HEK293 (cell line): ENCODE measurements at regions not wholly inside any gene's neighbourhood (a gene's known extent, or its start where the extent isn't known, plus 50 kb on each side); places are given as distances from the start of the nearest gene placed in this dataset.
A peak's percentile ranks its signal among the peaks of the same experiment; 100 is the strongest.

Source experiments
- CTCF ChIA-PET: fragments of 350-600 bp; formaldehyde crosslinking; extraction: SDS; loops from one replicate; lab custom pipeline; 2021; ENCODE audit warnings: antibody characterized with exemption; lab: Yijun Ruan, JAX
- POLR2A ChIA-PET: fragments of 300-600 bp; formaldehyde crosslinking; extraction: SDS; loops from one replicate; lab custom pipeline; 2020; ENCODE audit warnings: antibody characterized with exemption, inconsistent platforms; lab: Yijun Ruan, JAX
- H3K27ac ChIP-seq: fragments of 200-500 bp; sonication (Bioruptor generic); 2 replicates; pipeline ENCODE4 v1.5.1; 2014; ENCODE audit warnings: low read depth, low read length, control low read depth, inconsistent platforms; ENCODE audit errors: extremely low read depth
- H3K36me3 ChIP-seq, 2 experiments: fragments of 200-500 bp in 1 of 2; sonication (Bioruptor generic) in 1 of 2; 1 replicate in 1 of 2; 2 replicates in 1 of 2; pipeline ENCODE4 v1.5.1; 2014 to 2017; ENCODE audit warnings: inconsistent platforms in 2 of 2, low read length in 2 of 2; ENCODE audit not compliant: control insufficient read depth in 2 of 2, insufficient read depth in 1 of 2
- H3K4me1 ChIP-seq: fragments of 200-500 bp; sonication (Bioruptor generic); 2 replicates; pipeline ENCODE4 v1.5.1; 2014; ENCODE audit warnings: mild to moderate bottlenecking, low read length, inconsistent platforms; ENCODE audit not compliant: control insufficient read depth, insufficient read depth
- H3K4me3 ChIP-seq: 2 replicates; pipeline ENCODE4 v1.5.1; 2011; ENCODE audit warnings: low read depth, mild to moderate bottlenecking, control low read depth, low read length, moderate library complexity
- H3K9me3 ChIP-seq: fragments of 200-500 bp; sonication (Bioruptor generic); 2 replicates; pipeline ENCODE4 v1.5.1; 2014; ENCODE audit warnings: low read depth, low read length, inconsistent platforms; ENCODE audit not compliant: control insufficient read depth, insufficient read depth
- BCL11A ChIP-seq: fragments of 450-650 bp; formaldehyde crosslinking; IDR thresholded peaks from 2 replicates; pipeline ENCODE4 v1.5.1; 2016; ENCODE audit warnings: low read depth, missing biosample characterization, missing genetic modification characterization
- HOXD13 ChIP-seq: sonication (generic); formaldehyde crosslinking; IDR thresholded peaks from 2 replicates; pipeline ENCODE4 v1.8.0; 2022; ENCODE audit warnings: missing genetic modification reagents, borderline replicate concordance
- KLF1 ChIP-seq: fragments of 450-650 bp; formaldehyde crosslinking; IDR thresholded peaks from 2 replicates; pipeline ENCODE4 v1.5.1; 2016; ENCODE audit warnings: missing biosample characterization, missing genetic modification characterization
- OSR2 ChIP-seq: fragments of 450-650 bp; formaldehyde crosslinking; IDR thresholded peaks from 2 replicates; pipeline ENCODE4 v1.5.1; 2016; ENCODE audit warnings: missing biosample characterization, missing genetic modification characterization
- SCRT1 ChIP-seq: fragments of 450-650 bp; formaldehyde crosslinking; IDR thresholded peaks from 2 replicates; pipeline ENCODE4 v1.5.1; 2016; ENCODE audit warnings: missing biosample characterization, missing genetic modification characterization, borderline replicate concordance
- ZFP3 ChIP-seq: fragments of 450-650 bp; formaldehyde crosslinking; IDR thresholded peaks from 2 replicates; pipeline ENCODE4 v1.5.1; 2016; ENCODE audit warnings: low read depth, missing biosample characterization, missing genetic modification characterization
- ZNF10 ChIP-seq: fragments of 450-650 bp; formaldehyde crosslinking; IDR thresholded peaks from 2 replicates; pipeline ENCODE4 v1.5.1; 2017; ENCODE audit warnings: missing biosample characterization, missing genetic modification characterization
- ZNF155 ChIP-seq: fragments of 450-650 bp; formaldehyde crosslinking; IDR thresholded peaks from 2 replicates; pipeline ENCODE4 v1.5.1; 2016; ENCODE audit warnings: missing biosample characterization, missing genetic modification characterization
- ZNF157 ChIP-seq: fragments of 450-650 bp; formaldehyde crosslinking; IDR thresholded peaks from 2 replicates; pipeline ENCODE4 v1.5.1; 2016; ENCODE audit warnings: missing biosample characterization, missing genetic modification characterization
- ZNF223 ChIP-seq: fragments of 450-650 bp; formaldehyde crosslinking; IDR thresholded peaks from 2 replicates; pipeline ENCODE4 v1.5.1; 2016; ENCODE audit warnings: missing biosample characterization, missing genetic modification characterization
- ZNF274 ChIP-seq, 2 experiments: fragments of 200-500 bp in 1 of 2; fragments of 450-650 bp in 1 of 2; sonication (Bioruptor generic) in 1 of 2; formaldehyde crosslinking in 1 of 2; IDR thresholded peaks; 2 replicates each; pipeline versions ENCODE4 v1.5.1 to v1.6.1; 2014 to 2016; ENCODE audit warnings: borderline replicate concordance in 1 of 2, inconsistent platforms in 1 of 2, low read length in 1 of 2, missing biosample characterization in 1 of 2, missing genetic modification characterization in 1 of 2
- ZNF324 ChIP-seq: fragments of 450-650 bp; formaldehyde crosslinking; IDR thresholded peaks from 2 replicates; pipeline ENCODE4 v1.5.1; 2016; ENCODE audit warnings: missing biosample characterization, missing genetic modification characterization
- ZNF391 ChIP-seq: fragments of 450-650 bp; formaldehyde crosslinking; IDR thresholded peaks from 2 replicates; pipeline ENCODE4 v1.5.1; 2016; ENCODE audit warnings: low read depth, missing biosample characterization, missing genetic modification characterization, borderline replicate concordance
- ZNF426 ChIP-seq: fragments of 450-650 bp; formaldehyde crosslinking; IDR thresholded peaks from 2 replicates; pipeline ENCODE4 v1.5.1; 2017; ENCODE audit warnings: missing biosample characterization, missing genetic modification characterization, mild to moderate bottlenecking, inconsistent platforms, moderate library complexity
- ZNF624 ChIP-seq: fragments of 450-650 bp; formaldehyde crosslinking; IDR thresholded peaks from 2 replicates; pipeline ENCODE4 v1.5.1; 2017; ENCODE audit warnings: missing biosample characterization, missing genetic modification characterization
- ZNF654 ChIP-seq: fragments of 450-650 bp; formaldehyde crosslinking; IDR thresholded peaks from 2 replicates; pipeline ENCODE4 v1.5.1; 2016; ENCODE audit warnings: low read depth, missing biosample characterization, missing genetic modification characterization
- ZNF664 ChIP-seq: fragments of 450-650 bp; formaldehyde crosslinking; IDR thresholded peaks from 2 replicates; pipeline ENCODE4 v1.5.1; 2016; ENCODE audit warnings: missing biosample characterization, missing genetic modification characterization
- ZNF670 ChIP-seq: fragments of 450-650 bp; formaldehyde crosslinking; IDR thresholded peaks from 2 replicates; pipeline ENCODE4 v1.5.1; 2016; ENCODE audit warnings: missing biosample characterization, missing genetic modification characterization, low read depth
- ZNF791 ChIP-seq: fragments of 450-650 bp; formaldehyde crosslinking; IDR thresholded peaks from 2 replicates; pipeline ENCODE4 v1.5.1; 2016; ENCODE audit warnings: missing biosample characterization, missing genetic modification characterization
- ZSCAN23 ChIP-seq: fragments of 450-650 bp; formaldehyde crosslinking; IDR thresholded peaks from 2 replicates; pipeline ENCODE4 v1.5.1; 2016; ENCODE audit warnings: missing biosample characterization, missing genetic modification characterization
- TF ChIP-seq, protein P1 (sequence below): fragments of 450-650 bp; formaldehyde crosslinking; IDR thresholded peaks from 2 replicates; pipeline ENCODE4 v1.5.1; 2016; ENCODE audit warnings: missing biosample characterization, missing genetic modification characterization
- TF ChIP-seq, protein P2 (sequence below): fragments of 450-650 bp; formaldehyde crosslinking; IDR thresholded peaks from 2 replicates; pipeline ENCODE4 v1.5.0; 2017; ENCODE audit warnings: missing biosample characterization, missing genetic modification characterization, borderline replicate concordance
- TF ChIP-seq, protein P3 (sequence below): fragments of 450-650 bp; formaldehyde crosslinking; IDR thresholded peaks from 2 replicates; pipeline ENCODE4 v1.5.1; 2016; ENCODE audit warnings: missing biosample characterization, missing genetic modification characterization
- TF ChIP-seq, protein P4 (sequence below): fragments of 450-650 bp; formaldehyde crosslinking; IDR thresholded peaks from 2 replicates; pipeline ENCODE4 v1.5.1; 2016; ENCODE audit warnings: missing biosample characterization, missing genetic modification characterization, borderline replicate concordance
- TF ChIP-seq, protein P5 (sequence below): fragments of 450-650 bp; formaldehyde crosslinking; IDR thresholded peaks from 2 replicates; pipeline ENCODE4 v1.5.1; 2016; ENCODE audit warnings: missing biosample characterization, missing genetic modification characterization, borderline replicate concordance
- TF ChIP-seq, protein P6 (sequence below): fragments of 450-650 bp; formaldehyde crosslinking; IDR thresholded peaks from 2 replicates; pipeline ENCODE4 v1.5.1; 2016; ENCODE audit warnings: missing biosample characterization, missing genetic modification characterization, low read depth

DNA sequence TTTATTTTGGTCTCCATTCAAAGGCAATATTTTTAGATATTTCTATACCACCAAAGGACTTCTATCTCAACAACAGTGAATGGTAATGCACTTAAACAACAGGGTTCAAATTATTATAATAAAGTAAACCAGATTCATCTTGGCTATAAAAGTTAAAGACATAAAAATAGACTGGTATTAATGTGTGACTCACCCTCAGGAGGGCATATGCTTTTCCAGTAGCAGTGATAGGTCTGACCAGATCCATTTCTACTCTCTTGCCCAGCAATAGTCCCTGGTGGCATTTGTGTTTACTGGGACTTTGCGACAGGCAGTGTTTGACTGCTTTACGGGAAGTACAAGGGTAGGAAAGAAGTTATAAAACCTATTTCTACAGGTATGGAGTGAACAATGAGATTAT lies 353.2 kb upstream of the ATP2B1 start:
- POLR2A ChIA-PET, result no interaction called here

DNA sequence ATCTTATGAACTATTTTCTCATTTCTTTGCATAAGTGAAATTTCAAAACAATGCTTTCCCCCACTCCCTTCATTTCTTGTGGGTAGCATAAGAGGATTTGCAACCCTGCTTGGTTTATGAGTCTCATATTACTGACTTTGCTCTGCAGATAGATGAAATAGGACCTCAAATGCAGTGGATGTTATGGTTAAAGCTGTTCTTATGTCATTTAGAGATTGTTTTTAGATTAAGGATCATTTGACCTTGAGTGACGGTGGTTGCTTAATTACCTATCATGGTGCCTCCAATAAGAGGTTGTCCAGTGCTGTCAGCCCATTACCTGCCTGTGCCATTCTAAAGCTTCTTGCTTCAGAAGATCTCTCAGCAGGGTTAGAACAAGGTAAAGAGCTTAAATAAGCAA lies 351.4 kb upstream of the ATP2B1 start:
- ChIA-PET POLR2A (interaction anchor here (0.7 kb wide), 1 partner anchor 88 kb away, joined by 5 read pairs; no protein-coding TSS in a partner anchor), CTCF (no interaction called here)
- Histone ChIP-seq H3K4me3 (no peak overlapping the region), H3K4me1 (peaks cover 2% of the 10 kb centered on the region; the same call in 1 of the 2 replicates), H3K9me3 (no peaks in the 10 kb centered on the region), H3K27ac (no peak overlapping the region), H3K36me3 (no peaks in the 10 kb centered on the region)
- TF ChIP-seq OSR2 (tag by site-specific recombination) (peak; percentile 75), ZNF157 (tag by site-specific recombination) (no peak), ZNF654 (tag by site-specific recombination) (peak; percentile 8; the same call in 1 of the 2 replicates), ZFP3 (tag by site-specific recombination) (no peak), HOXD13 (CRISPR knock-in tag) (no peak), ZNF664 (tag by site-specific recombination) (no peak), ZNF223 (tag by site-specific recombination) (no peak), KLF1 (tag by site-specific recombination) (no peak), SCRT1 (tag by site-specific recombination) (no peak)
- TF ChIP-seq, protein P1, sequence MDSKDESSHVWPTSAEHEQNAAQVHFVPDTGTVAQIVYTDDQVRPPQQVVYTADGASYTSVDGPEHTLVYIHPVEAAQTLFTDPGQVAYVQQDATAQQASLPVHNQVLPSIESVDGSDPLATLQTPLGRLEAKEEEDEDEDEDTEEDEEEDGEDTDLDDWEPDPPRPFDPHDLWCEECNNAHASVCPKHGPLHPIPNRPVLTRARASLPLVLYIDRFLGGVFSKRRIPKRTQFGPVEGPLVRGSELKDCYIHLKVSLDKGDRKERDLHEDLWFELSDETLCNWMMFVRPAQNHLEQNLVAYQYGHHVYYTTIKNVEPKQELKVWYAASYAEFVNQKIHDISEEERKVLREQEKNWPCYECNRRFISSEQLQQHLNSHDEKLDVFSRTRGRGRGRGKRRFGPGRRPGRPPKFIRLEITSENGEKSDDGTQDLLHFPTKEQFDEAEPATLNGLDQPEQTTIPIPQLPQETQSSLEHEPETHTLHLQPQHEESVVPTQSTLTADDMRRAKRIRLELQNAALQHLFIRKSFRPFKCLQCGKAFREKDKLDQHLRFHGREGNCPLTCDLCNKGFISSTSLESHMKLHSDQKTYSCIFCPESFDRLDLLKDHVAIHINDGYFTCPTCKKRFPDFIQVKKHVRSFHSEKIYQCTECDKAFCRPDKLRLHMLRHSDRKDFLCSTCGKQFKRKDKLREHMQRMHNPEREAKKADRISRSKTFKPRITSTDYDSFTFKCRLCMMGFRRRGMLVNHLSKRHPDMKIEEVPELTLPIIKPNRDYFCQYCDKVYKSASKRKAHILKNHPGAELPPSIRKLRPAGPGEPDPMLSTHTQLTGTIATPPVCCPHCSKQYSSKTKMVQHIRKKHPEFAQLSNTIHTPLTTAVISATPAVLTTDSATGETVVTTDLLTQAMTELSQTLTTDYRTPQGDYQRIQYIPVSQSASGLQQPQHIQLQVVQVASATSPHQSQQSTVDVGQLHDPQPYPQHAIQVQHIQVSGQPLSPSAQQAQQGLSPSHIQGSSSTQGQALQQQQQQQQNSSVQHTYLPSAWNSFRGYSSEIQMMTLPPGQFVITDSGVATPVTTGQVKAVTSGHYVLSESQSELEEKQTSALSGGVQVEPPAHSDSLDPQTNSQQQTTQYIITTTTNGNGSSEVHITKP (tag by site-specific recombination), result no peak
- TF ChIP-seq, protein P2, sequence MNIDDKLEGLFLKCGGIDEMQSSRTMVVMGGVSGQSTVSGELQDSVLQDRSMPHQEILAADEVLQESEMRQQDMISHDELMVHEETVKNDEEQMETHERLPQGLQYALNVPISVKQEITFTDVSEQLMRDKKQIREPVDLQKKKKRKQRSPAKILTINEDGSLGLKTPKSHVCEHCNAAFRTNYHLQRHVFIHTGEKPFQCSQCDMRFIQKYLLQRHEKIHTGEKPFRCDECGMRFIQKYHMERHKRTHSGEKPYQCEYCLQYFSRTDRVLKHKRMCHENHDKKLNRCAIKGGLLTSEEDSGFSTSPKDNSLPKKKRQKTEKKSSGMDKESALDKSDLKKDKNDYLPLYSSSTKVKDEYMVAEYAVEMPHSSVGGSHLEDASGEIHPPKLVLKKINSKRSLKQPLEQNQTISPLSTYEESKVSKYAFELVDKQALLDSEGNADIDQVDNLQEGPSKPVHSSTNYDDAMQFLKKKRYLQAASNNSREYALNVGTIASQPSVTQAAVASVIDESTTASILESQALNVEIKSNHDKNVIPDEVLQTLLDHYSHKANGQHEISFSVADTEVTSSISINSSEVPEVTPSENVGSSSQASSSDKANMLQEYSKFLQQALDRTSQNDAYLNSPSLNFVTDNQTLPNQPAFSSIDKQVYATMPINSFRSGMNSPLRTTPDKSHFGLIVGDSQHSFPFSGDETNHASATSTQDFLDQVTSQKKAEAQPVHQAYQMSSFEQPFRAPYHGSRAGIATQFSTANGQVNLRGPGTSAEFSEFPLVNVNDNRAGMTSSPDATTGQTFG (tag by site-specific recombination), result no peak
- TF ChIP-seq, protein P3, sequence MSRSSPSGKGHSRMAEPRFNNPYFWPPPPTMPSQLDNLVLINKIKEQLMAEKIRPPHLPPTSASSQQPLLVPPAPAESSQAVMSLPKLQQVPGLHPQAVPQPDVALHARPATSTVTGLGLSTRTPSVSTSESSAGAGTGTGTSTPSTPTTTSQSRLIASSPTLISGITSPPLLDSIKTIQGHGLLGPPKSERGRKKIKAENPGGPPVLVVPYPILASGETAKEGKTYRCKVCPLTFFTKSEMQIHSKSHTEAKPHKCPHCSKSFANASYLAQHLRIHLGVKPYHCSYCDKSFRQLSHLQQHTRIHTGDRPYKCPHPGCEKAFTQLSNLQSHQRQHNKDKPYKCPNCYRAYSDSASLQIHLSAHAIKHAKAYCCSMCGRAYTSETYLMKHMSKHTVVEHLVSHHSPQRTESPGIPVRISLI (tag by site-specific recombination), result no peak
- TF ChIP-seq, protein P4, sequence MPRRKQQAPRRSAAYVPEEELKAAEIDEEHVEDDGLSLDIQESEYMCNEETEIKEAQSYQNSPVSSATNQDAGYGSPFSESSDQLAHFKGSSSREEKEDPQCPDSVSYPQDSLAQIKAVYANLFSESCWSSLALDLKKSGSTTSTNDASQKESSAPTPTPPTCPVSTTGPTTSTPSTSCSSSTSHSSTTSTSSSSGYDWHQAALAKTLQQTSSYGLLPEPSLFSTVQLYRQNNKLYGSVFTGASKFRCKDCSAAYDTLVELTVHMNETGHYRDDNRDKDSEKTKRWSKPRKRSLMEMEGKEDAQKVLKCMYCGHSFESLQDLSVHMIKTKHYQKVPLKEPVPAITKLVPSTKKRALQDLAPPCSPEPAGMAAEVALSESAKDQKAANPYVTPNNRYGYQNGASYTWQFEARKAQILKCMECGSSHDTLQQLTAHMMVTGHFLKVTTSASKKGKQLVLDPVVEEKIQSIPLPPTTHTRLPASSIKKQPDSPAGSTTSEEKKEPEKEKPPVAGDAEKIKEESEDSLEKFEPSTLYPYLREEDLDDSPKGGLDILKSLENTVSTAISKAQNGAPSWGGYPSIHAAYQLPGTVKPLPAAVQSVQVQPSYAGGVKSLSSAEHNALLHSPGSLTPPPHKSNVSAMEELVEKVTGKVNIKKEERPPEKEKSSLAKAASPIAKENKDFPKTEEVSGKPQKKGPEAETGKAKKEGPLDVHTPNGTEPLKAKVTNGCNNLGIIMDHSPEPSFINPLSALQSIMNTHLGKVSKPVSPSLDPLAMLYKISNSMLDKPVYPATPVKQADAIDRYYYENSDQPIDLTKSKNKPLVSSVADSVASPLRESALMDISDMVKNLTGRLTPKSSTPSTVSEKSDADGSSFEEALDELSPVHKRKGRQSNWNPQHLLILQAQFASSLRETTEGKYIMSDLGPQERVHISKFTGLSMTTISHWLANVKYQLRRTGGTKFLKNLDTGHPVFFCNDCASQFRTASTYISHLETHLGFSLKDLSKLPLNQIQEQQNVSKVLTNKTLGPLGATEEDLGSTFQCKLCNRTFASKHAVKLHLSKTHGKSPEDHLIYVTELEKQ (tag by site-specific recombination), result peak; percentile 73; the same call in 1 of the 2 replicates
- TF ChIP-seq, protein P5, sequence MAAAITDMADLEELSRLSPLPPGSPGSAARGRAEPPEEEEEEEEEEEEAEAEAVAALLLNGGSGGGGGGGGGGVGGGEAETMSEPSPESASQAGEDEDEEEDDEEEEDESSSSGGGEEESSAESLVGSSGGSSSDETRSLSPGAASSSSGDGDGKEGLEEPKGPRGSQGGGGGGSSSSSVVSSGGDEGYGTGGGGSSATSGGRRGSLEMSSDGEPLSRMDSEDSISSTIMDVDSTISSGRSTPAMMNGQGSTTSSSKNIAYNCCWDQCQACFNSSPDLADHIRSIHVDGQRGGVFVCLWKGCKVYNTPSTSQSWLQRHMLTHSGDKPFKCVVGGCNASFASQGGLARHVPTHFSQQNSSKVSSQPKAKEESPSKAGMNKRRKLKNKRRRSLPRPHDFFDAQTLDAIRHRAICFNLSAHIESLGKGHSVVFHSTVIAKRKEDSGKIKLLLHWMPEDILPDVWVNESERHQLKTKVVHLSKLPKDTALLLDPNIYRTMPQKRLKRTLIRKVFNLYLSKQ (tag by site-specific recombination), result no peak

More for the DNA sequence above, 353.2 kb upstream of the ATP2B1 start:
- Histone ChIP-seq H3K27ac (no peak overlapping the region), H3K9me3 (no peaks in the 10 kb centered on the region), H3K36me3 (no peaks in the 10 kb centered on the region), H3K4me1 (peaks cover 4% of the 10 kb centered on the region; the same call in 1 of the 2 replicates), H3K4me3 (no peak overlapping the region)
- TF ChIP-seq ZNF10 (tag by site-specific recombination) (no peak), ZNF426 (tag by site-specific recombination) (no peak), SCRT1 (tag by site-specific recombination) (no peak), ZSCAN23 (tag by site-specific recombination) (no peak), ZNF274 (IDR thresholded peaks at IDR 0.05; ENCODE audit: low read length) (no peak), ZNF274 (tag by site-specific recombination; IDR thresholded peaks at IDR 0.05; ENCODE audit: borderline replicate concordance) (no peak), ZNF324 (tag by site-specific recombination) (no peak), ZNF670 (tag by site-specific recombination) (no peak), ZNF155 (no peak), ZNF391 (tag by site-specific recombination) (no peak), ZNF654 (tag by site-specific recombination) (no peak), ZNF791 (no peak), ZNF624 (tag by site-specific recombination) (no peak), BCL11A (no peak)
- TF ChIP-seq, protein P6, sequence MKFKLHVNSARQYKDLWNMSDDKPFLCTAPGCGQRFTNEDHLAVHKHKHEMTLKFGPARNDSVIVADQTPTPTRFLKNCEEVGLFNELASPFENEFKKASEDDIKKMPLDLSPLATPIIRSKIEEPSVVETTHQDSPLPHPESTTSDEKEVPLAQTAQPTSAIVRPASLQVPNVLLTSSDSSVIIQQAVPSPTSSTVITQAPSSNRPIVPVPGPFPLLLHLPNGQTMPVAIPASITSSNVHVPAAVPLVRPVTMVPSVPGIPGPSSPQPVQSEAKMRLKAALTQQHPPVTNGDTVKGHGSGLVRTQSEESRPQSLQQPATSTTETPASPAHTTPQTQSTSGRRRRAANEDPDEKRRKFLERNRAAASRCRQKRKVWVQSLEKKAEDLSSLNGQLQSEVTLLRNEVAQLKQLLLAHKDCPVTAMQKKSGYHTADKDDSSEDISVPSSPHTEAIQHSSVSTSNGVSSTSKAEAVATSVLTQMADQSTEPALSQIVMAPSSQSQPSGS, result no peak
- CTCF ChIA-PET, result interaction anchor here (0.6 to 0.9 kb wide), 2 partner anchors 111 to 392 kb away, joined by 3 to 5 read pairs; no protein-coding TSS in a partner anchor
